HFFc6 (cell line): ENCODE measurements at regions not wholly inside any gene's neighbourhood (a gene's known extent, or its start where the extent isn't known, plus 50 kb on each side); places are given as distances from the start of the nearest gene placed in this dataset.

Source experiments
- DNase-seq: peaks from one replicate; pipeline ENCODE4 v3.0.0-alpha.2; 2018
- H3K27ac Mint-ChIP-seq: 2 replicates; pipeline ENCODE4 v1.8.0; 2020; ENCODE audit warnings: mild to moderate bottlenecking, mixed read lengths
- H3K27me3 Mint-ChIP-seq: 2 replicates; pipeline ENCODE4 v1.8.0; 2021; ENCODE audit warnings: mild to moderate bottlenecking, moderate library complexity, mixed read lengths; ENCODE audit not compliant: insufficient read depth
- H3K36me3 Mint-ChIP-seq: 2 replicates; pipeline ENCODE4 v1.8.0; 2021; ENCODE audit warnings: low read depth, mixed read lengths
- H3K4me1 Mint-ChIP-seq: 2 replicates; pipeline ENCODE4 v1.8.0; 2020; ENCODE audit warnings: low read depth, mixed read lengths
- H3K4me3 Mint-ChIP-seq: 2 replicates; pipeline ENCODE4 v1.8.0; 2020; ENCODE audit warnings: mild to moderate bottlenecking, moderate library complexity, mixed read lengths
- H3K9me3 Mint-ChIP-seq: 2 replicates; pipeline ENCODE4 v1.8.0; 2020; ENCODE audit warnings: mild to moderate bottlenecking, mixed read lengths
- TF ChIP-seq, protein P1 (sequence below): fragments of 200-600 bp; sonication (generic); IDR thresholded peaks from 2 replicates; pipeline ENCODE4 v1.5.0; 2021; ENCODE audit warnings: antibody characterized with exemption, mild to moderate bottlenecking

DNA sequence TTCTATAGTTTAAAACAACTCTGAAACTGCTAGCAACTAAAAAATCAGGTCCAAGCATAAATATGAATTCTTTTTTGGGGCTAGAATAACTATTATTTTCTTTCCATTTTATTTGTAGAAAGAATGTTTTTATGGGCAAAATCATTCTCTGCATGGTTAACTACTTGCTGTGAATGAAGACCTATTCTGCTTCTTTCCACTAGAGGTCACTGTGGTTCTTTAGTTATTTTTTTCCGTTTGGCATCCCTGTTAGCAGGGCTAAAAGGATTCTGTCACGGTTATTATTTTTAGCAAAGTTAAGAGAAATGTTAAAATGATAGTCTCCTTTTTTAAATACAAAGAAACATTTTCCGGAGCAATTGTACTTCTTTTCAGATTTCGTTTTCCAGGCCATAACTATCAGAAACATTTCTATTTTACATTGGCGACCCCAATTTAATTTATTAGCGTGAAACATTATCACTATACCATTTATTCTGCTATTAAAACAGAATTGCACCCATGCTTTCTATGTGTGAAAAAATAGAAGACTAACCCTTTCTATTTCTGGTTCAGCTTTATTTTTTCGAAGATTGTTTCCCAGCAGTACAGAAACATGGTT is 404.8 kb downstream of the ATP23 start:
- H3K9me3 Mint-ChIP-seq = peaks cover 7% of the 10 kb centered on the region; the same call in 1 of the 2 replicates
- DNase-seq = peak; percentile 64
- no peak overlapping the region for H3K27ac Mint-ChIP-seq
- H3K36me3 Mint-ChIP-seq = peaks cover 7% of the 10 kb centered on the region
- H3K4me3 Mint-ChIP-seq = no peak overlapping the region
- peaks cover 51% of the 10 kb centered on the region for H3K4me1 Mint-ChIP-seq
- TF ChIP-seq, protein P1, sequence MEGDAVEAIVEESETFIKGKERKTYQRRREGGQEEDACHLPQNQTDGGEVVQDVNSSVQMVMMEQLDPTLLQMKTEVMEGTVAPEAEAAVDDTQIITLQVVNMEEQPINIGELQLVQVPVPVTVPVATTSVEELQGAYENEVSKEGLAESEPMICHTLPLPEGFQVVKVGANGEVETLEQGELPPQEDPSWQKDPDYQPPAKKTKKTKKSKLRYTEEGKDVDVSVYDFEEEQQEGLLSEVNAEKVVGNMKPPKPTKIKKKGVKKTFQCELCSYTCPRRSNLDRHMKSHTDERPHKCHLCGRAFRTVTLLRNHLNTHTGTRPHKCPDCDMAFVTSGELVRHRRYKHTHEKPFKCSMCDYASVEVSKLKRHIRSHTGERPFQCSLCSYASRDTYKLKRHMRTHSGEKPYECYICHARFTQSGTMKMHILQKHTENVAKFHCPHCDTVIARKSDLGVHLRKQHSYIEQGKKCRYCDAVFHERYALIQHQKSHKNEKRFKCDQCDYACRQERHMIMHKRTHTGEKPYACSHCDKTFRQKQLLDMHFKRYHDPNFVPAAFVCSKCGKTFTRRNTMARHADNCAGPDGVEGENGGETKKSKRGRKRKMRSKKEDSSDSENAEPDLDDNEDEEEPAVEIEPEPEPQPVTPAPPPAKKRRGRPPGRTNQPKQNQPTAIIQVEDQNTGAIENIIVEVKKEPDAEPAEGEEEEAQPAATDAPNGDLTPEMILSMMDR = peak; percentile 95
- H3K27me3 Mint-ChIP-seq = no peaks in the 10 kb centered on the region; the same call in none of the 2 replicates

DNA sequence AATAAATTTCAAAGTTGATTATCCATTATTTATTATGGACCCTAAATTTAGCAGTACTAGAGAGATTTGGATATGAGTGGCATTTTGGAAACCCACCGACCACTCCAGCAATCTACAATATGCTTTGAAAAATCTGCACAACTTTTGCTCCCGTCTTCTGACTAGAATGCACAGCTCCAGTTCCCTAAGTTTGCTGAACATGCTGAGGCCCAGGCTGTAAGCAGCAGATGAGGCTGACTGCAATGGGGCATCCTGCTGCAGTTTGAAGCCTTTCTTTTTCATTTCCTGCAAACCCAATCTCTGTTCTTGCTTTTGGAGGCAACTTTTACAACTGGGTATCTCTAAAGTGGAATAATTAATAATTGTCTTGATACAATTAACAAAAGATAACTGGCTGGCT is 405.8 kb downstream of the ATP23 start:
- no peak overlapping the region for H3K27ac Mint-ChIP-seq
- H3K4me3 Mint-ChIP-seq = no peak overlapping the region
- no peak for DNase-seq
- H3K9me3 Mint-ChIP-seq = peaks cover 7% of the 10 kb centered on the region; the same call in 1 of the 2 replicates
- no peaks in the 10 kb centered on the region; the same call in none of the 2 replicates for H3K27me3 Mint-ChIP-seq
- TF ChIP-seq, protein P1 = no peak
- peaks cover 7% of the 10 kb centered on the region for H3K36me3 Mint-ChIP-seq
- H3K4me1 Mint-ChIP-seq = peaks cover 41% of the 10 kb centered on the region

DNA sequence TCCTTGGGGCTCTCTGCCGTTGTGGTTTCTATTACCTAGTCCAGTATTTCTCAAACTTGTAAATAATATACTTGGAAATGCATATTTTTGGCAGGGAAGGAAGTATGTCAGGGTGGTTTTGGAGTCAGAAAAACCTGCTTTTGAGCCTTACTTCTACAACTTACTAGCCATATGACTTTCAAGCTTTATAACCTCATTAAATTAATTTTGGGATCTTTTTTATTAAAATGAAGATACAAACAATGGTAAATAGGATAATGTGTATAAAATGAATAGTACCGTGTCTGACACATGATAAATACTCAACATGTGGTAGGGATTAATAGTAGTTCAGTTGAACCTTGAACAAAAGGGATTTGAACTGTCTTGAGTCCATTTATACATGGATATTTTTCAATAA is 406.3 kb downstream of the ATP23 start:
- Mint-ChIP-seq H3K27me3 (no peaks in the 10 kb centered on the region; the same call in none of the 2 replicates), H3K36me3 (peaks cover 7% of the 10 kb centered on the region), H3K4me1 (peaks cover 36% of the 10 kb centered on the region), H3K9me3 (peaks cover 7% of the 10 kb centered on the region; the same call in 1 of the 2 replicates), H3K4me3 (no peak overlapping the region), H3K27ac (no peak overlapping the region)
- TF ChIP-seq, protein P1 = no peak
- no peak for DNase-seq

DNA sequence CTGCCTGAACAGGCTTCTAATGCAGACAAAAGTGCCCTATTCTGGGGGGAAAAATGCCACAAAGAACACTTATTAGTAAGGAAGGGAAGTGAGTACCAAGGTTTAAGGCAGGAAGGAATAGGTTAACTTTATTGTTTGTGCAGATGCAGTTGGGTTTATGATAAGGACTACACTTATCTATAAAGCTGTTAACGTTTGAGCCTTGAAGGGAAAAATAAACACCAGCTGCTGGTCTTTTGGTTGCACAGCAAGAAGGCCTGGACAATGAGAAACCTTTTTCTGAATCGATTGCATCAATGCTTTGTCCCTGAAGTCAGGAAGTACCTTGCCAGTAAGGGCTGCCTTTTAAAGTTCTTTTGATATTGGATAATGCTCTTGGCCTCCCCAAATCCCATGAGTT is 407.8 kb downstream of the ATP23 start:
- Mint-ChIP-seq H3K4me1 (peaks cover 21% of the 10 kb centered on the region), H3K27me3 (no peaks in the 10 kb centered on the region; the same call in none of the 2 replicates), H3K9me3 (peaks cover 7% of the 10 kb centered on the region; the same call in 1 of the 2 replicates), H3K36me3 (peaks cover 7% of the 10 kb centered on the region), H3K4me3 (no peak overlapping the region), H3K27ac (no peak overlapping the region)
- TF ChIP-seq, protein P1 = no peak
- no peak for DNase-seq

DNA sequence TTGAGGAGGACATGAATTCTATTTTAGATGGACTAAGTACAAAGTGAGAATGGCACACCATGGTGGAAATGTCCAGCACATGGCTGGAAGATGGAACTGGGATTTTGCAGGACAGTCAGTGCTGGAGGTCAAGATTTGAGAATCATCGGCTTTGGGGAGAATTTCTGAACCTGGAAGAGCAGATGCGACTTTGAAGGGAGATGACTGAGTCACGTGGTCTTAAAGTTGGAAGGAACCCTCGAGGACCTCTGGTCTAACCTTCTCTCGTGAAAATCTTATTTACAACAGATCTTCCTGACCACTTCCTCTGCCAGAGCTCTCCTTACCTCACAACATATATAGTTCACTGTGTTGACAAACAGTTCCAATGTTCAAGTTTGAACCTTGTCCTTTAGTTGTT is 415.4 kb downstream of the ATP23 start:
- H3K27ac Mint-ChIP-seq = no peak overlapping the region
- TF ChIP-seq, protein P1 = no peak

More for the DNA sequence above, 415.4 kb downstream of the ATP23 start:
- Mint-ChIP-seq H3K4me1 (peaks cover 14% of the 10 kb centered on the region), H3K9me3 (no peaks in the 10 kb centered on the region), H3K27me3 (no peaks in the 10 kb centered on the region; the same call in 1 of the 2 replicates), H3K4me3 (no peak overlapping the region), H3K36me3 (no peaks in the 10 kb centered on the region)
- DNase-seq = no peak
